ENCODE measurements at regions not wholly inside any gene's neighbourhood (a gene's known extent, or its start where the extent isn't known, plus 50 kb on each side); places are given as distances from the start of the nearest gene placed in this dataset.

DNA sequence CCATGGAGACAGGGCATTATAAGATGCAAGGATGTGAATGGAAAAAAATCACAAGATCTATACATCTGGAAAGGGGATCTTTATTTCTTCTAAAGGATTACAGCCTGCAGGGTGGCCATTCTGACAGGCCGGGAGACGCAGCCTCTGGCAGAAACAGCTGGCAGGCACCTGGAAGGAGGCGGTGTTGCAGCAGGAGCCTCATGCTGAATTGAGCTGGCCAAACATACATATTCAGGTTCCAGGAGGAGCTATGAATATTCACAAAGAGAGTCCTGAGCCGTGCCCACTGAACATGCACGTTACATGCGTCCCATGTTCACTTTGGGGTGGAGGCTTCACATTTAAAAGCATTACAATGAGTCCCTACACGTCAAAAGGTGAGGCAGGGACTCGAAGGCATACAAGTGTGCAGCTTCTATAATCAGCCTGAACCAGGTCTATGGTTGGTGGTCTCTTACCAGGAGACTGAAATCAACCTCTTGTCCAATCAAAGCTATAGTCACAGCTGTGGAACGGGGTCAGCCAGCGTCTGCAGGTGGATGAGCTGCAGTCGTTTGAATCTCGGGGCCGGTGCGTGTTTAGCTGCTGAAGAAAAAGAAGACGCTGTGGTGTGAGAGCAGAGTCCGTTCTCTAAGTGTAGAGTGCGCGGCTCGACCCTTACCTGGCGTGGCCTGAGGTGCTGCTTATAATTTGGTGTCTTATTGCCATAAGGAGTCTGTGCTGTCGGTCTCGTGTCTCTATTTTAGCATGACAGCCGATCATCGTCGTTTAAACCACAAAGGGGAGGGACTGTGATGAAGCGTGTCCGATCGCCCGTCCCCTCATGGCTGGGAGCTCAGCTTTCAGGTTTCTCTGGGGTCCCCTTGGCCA is 183.0 kb downstream of the ETS2 start:
- TF ChIP-seq GATA2 (IDR thresholded peaks at IDR 0.05; ENCODE audit: low read depth, low read length) (no peak), GATA3 (IDR thresholded peaks at IDR 0.05; ENCODE audit: low read depth, low read length) (no peak)

Data from SH-SY5Y (cell line).